Small intestine (tissue), 7 donors: ENCODE measurements at regions not wholly inside any gene's neighbourhood (a gene's known extent, or its start where the extent isn't known, plus 50 kb on each side); places are given as distances from the start of the nearest gene placed in this dataset.

ENCODE experiments used
- DNase-seq, 2 donors: peaks; one replicate each; pipeline versions ENCODE4 v3.0.0 to v3.0.0-alpha.2; 2013
- FAIRE-seq: peaks from 2 replicates; lab custom pipeline; 2012; peaks lifted over from hg19 to GRCh38; lab: Jason Lieb, UNC
- H3K27ac ChIP-seq, 3 donors: one replicate each; pipeline ENCODE4 v1.5.1; 2013; ENCODE audit warnings: low read length in 2 of 3, mild to moderate bottlenecking in 2 of 3, control low read depth in 1 of 3, inconsistent platforms in 1 of 3, low read depth in 1 of 3, moderate library complexity in 1 of 3
- H3K27me3 ChIP-seq, 3 donors: one replicate each; pipeline ENCODE4 v1.6.1; 2013; ENCODE audit warnings: low read length in 3 of 3, inconsistent platforms in 1 of 3; ENCODE audit not compliant: control insufficient read depth in 3 of 3, insufficient read depth in 3 of 3
- H3K36me3 ChIP-seq, 3 donors: one replicate each; pipeline ENCODE4 v1.6.1; 2013; ENCODE audit warnings: low read length in 3 of 3, inconsistent platforms in 1 of 3, low read depth in 1 of 3, mild to moderate bottlenecking in 1 of 3, moderate library complexity in 1 of 3; ENCODE audit not compliant: control insufficient read depth in 3 of 3, insufficient read depth in 2 of 3
- H3K4me1 ChIP-seq, 3 donors: one replicate each; pipeline ENCODE4 v1.6.1; 2013; ENCODE audit warnings: low read length in 2 of 3, inconsistent platforms in 1 of 3, low read depth in 1 of 3, mild to moderate bottlenecking in 1 of 3, moderate library complexity in 1 of 3; ENCODE audit not compliant: control insufficient read depth in 3 of 3, insufficient read depth in 2 of 3
- H3K4me3 ChIP-seq, 3 donors: one replicate each; pipeline ENCODE4 v1.5.1; 2013; ENCODE audit warnings: low read length in 3 of 3, control low read depth in 1 of 3, inconsistent platforms in 1 of 3, low read depth in 1 of 3, mild to moderate bottlenecking in 1 of 3, moderate library complexity in 1 of 3
- H3K9me3 ChIP-seq, 2 donors: one replicate each; pipeline ENCODE4 v1.6.1; 2013; ENCODE audit warnings: low read depth in 1 of 2, low read length in 1 of 2; ENCODE audit not compliant: control insufficient read depth in 2 of 2, insufficient read depth in 1 of 2
- WGBS, 3 donors: extraction: QIAGEN DNeasy Blood & Tissue Kit; methylation state at CpG; one replicate each; pipeline ENCODE4 v1.1.7; 2013; 5-methylcytosine and 5-hydroxymethylcytosine counted together
- donor health status: healthy with polysubstance abuse.
- donor health status: control.
- donor health status: control.
- donor health status: Bipolar disorder and iron deficiency.
- donor health status: healthy.

DNA sequence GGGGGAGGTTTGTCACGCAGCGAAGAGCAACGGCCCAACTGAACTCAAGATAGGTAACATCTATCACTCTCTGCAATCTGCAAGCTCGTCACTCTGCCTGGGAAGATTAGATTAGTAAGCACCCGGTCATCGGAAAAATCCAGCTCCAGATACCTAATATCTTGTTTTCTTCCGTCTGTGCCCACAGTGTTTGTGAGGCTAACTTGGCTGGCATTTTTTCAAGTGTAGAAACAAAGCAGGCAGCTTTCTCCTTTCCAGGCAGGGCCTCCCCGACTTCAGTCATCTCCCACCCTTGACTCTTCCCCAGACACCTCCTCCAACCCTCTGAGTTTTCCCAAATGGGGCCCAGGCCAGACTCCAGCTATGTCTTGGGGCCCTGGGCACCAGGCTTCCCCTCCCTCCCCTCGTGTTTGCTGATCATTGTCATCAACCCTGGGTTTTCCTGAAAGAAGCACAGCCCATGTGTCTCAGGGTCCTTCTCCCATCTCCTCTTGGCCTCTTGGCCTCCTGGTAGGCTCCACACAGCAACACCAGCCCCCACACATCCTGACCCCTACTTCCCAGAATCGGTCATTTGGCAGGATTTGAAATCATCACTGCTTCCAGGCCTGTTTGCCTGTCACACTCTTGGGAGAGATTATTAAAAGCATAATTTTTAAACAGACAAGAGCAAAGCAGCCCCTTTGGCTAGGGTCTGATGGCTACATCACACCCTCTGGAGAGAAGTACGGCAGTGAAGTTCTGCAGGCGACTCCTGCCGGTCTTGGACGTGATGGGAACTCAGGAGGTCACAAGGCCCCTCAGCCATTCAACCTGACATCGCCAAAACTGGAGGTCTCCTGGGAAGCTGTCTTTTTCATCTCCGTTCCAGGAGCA lies 144.9 kb upstream of the ID2 start:
- H3K9me3 ChIP-seq: peaks cover 0 to 3% of the 10 kb centered on the region in 2 donors
- FAIRE-seq: no peak
- peaks cover 0 to 10% (median 0%) of the 10 kb centered on the region in 3 donors for H3K36me3 ChIP-seq
- no peak overlapping the region for H3K4me3 ChIP-seq
- WGBS, 3 donors: 83 to 89% (median 88%) methylated on average over 16 of the region's 16 CpGs
- H3K27me3 ChIP-seq: no peaks in the 10 kb centered on the region
- no peak for DNase-seq
- peaks cover 4 to 71% (median 7%) of the 10 kb centered on the region in 3 donors for H3K4me1 ChIP-seq
- H3K27ac ChIP-seq: no peak overlapping the region

GRCh38 chr2:8537562-8538155 lies 144.2 kb upstream of the ID2 start:
- Histone ChIP-seq H3K4me1 (peaks cover 4 to 78% (median 7%) of the 10 kb centered on the region in 3 donors), H3K36me3 (peaks cover 0 to 10% (median 0%) of the 10 kb centered on the region in 3 donors), H3K27me3 (no peaks in the 10 kb centered on the region), H3K9me3 (no peaks in the 10 kb centered on the region), H3K27ac (no peak overlapping the region), H3K4me3 (no peak overlapping the region)
- WGBS, 3 donors: 69 to 84% (median 79%) methylated on average over 4 of the region's 4 CpGs
- DNase-seq (peak in 1 of 2 donors; percentile 35), FAIRE-seq (no peak)

GRCh38 chr2:8538531-8538930 lies 143.3 kb upstream of the ID2 start:
- H3K27ac ChIP-seq: peak overlapping the region in 1 of 3 donors; percentile 6
- no peaks in the 10 kb centered on the region for H3K27me3 ChIP-seq
- H3K9me3 ChIP-seq: no peaks in the 10 kb centered on the region
- DNase-seq: no peak
- H3K4me3 ChIP-seq: no peak overlapping the region
- H3K36me3 ChIP-seq: peaks cover 0 to 10% (median 0%) of the 10 kb centered on the region in 3 donors
- FAIRE-seq: no peak
- H3K4me1 ChIP-seq: peaks cover 4 to 87% (median 12%) of the 10 kb centered on the region in 3 donors
- 75 to 92% (median 83%) methylated on average over 9 of the region's 9 CpGs for WGBS, 3 donors

DNA sequence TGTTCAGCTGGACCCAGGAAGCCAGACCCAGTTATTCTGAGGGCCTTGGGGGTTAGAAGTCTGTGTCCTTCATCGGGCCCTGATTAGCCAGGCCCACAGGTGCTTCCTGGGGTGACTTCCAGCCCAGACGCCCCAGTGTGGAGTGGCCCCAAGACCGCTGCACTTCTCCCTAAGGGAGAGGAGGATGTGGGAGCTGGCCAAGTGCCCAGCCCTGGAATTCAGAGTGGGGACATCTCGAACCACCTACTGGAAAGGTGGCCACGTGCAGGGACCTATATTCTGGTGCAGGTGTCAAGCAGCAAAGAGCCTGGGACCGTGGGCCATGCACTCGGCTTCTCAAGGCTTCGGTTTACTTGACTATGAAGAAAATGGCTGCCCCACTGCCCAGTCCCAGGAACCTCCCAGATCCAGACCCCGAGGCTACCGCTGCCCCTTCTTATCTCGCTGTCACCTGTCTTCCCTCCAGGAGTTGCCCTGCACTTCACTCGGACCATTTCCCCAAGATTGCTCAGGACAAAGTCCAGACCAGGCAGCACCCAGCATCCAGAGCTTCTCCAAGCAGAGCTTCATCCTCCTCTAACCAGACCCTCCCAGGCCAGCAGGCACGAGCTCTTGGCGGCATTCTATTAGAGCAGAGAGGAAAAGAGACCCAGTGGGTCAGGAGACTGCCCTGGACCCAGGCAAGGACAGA lies 142.8 kb upstream of the ID2 start:
- no peaks in the 10 kb centered on the region for H3K27me3 ChIP-seq
- peaks cover 0 to 10% (median 0%) of the 10 kb centered on the region in 3 donors for H3K36me3 ChIP-seq
- FAIRE-seq: no peak
- H3K27ac ChIP-seq: peak overlapping the region in 2 of 3 donors; percentile 6 to 83
- no peak overlapping the region for H3K4me3 ChIP-seq
- 54 to 77% (median 76%) methylated on average over 14 of the region's 14 CpGs for WGBS, 3 donors
- no peaks in the 10 kb centered on the region for H3K9me3 ChIP-seq
- peak in 1 of 2 donors; percentile 82 for DNase-seq
- H3K4me1 ChIP-seq: peaks cover 4 to 88% (median 12%) of the 10 kb centered on the region in 3 donors

DNA sequence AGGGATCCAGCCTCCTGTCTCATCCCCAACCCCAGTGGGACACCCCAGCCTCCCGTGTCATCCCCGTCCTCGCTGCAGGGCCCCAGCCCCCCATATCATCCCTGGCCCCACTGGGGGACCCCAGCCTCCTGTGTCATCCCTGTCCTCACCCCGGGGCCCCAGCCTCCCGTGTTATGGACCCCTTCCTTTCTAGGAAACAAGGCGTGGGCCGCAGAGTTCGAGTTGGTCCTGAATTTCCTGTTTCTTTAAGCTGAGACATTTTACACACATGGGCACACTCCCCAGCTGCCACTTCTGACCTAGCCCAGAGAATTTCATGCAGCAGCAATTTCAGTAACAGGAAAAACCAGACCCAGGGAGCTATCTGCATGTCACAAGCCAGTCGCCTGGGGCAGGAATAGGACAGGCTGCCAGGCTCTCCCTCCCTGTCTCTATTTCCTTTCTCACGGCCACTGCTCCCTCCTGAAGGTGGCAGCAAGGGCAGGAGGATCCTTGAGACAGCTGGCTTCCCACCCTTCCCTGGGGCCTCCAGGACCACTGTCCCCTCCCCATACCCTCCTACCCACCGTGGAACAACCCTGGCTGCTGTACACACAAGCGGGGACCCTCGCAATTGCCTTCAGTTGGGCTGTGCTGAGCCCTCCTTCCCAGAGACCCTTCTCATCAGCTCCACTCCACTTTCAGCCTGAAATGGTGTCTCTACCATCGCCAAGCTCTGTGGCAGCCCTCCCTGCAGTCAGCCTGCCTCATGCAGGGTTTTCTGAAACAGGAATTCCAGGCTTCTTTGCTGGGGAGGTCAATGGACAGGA lies 141.9 kb upstream of the ID2 start:
- Histone ChIP-seq H3K36me3 (peaks cover 0 to 10% (median 0%) of the 10 kb centered on the region in 3 donors), H3K9me3 (no peaks in the 10 kb centered on the region), H3K4me3 (no peak overlapping the region), H3K27ac (peak overlapping the region in 1 of 3 donors; percentile 83), H3K4me1 (peaks cover 4 to 79% (median 12%) of the 10 kb centered on the region in 3 donors), H3K27me3 (no peaks in the 10 kb centered on the region)
- peak; percentile 37 to 87 for DNase-seq
- no peak for FAIRE-seq
- 52 to 60% (median 60%) methylated on average over 13 to 14 of the region's 14 CpGs for WGBS, 3 donors

DNA sequence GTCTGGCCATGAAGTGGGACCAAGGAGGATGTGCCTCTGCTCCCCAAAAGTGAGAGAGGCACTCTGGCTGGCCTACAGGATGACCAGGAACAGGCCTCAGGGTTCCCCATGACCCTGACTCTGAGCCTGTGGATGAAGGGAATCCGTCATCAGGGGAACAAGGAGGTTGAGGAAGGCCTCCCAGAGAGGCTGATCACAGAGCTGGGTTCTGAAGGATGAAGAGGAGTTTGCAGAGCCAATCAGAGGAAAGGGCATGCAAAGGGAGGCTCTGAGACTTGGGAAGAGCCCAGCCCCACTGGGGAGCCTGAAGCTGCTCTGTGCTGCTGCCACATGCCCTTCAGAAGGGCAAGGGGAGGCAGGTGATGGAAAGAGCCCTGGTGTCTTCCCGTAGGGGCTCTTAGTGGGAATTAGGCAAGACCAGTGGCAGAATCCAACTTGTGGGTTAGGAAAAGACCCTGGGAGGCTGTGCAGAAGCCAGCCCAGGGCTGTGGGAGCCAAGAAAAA lies 141.3 kb upstream of the ID2 start:
- no peak for DNase-seq
- H3K4me1 ChIP-seq: peaks cover 4 to 73% (median 12%) of the 10 kb centered on the region in 3 donors

GRCh38 chr2:8541223-8541622 lies 140.6 kb upstream of the ID2 start:
- DNase-seq: no peak
- WGBS, 3 donors: 85 to 92% (median 91%) methylated on average over 8 of the region's 8 CpGs
- H3K27me3 ChIP-seq: no peaks in the 10 kb centered on the region

More for the DNA sequence above, 141.3 kb upstream of the ID2 start:
- H3K4me3 ChIP-seq: no peak overlapping the region
- WGBS, 3 donors: 94 to 95% (median 95%) methylated on average over 2 of the region's 2 CpGs
- no peak for FAIRE-seq
- H3K9me3 ChIP-seq: no peaks in the 10 kb centered on the region
- peaks cover 0 to 10% (median 0%) of the 10 kb centered on the region in 3 donors for H3K36me3 ChIP-seq
- H3K27me3 ChIP-seq: no peaks in the 10 kb centered on the region
- H3K27ac ChIP-seq: peak overlapping the region in 1 of 3 donors; percentile 83

More at GRCh38 chr2:8541223-8541622, 140.6 kb upstream of the ID2 start:
- no peak for FAIRE-seq
- Histone ChIP-seq H3K4me3 (no peak overlapping the region), H3K27ac (no peak overlapping the region), H3K9me3 (no peaks in the 10 kb centered on the region), H3K36me3 (peaks cover 0 to 10% (median 0%) of the 10 kb centered on the region in 3 donors), H3K4me1 (peaks cover 4 to 67% (median 12%) of the 10 kb centered on the region in 3 donors)
